GM23338 (cell line): ENCODE measurements at regions not wholly inside any gene's neighbourhood (a gene's known extent, or its start where the extent isn't known, plus 50 kb on each side); places are given as distances from the start of the nearest gene placed in this dataset.

Experiments
- EZH2 ChIP-seq: fragments of 200-600 bp; sonication (generic); IDR thresholded peaks from one replicate; pipeline ENCODE4 v1.8.0; 2017; ENCODE audit warnings: antibody characterized with exemption, mild to moderate bottlenecking, low read depth; ENCODE audit not compliant: unreplicated experiment
- EZH2phosphoT487 ChIP-seq: fragments of 200-600 bp; sonication (generic); IDR thresholded peaks from one replicate; pipeline ENCODE4 v1.8.1; 2018; ENCODE audit warnings: antibody characterized with exemption; ENCODE audit not compliant: unreplicated experiment
- NANOG ChIP-seq: IDR thresholded peaks from 2 replicates; pipeline ENCODE4 v1.6.1; 2016; ENCODE audit warnings: antibody characterized with exemption, borderline replicate concordance
- POLR2AphosphoS5 ChIP-seq: IDR thresholded peaks from 2 replicates; pipeline ENCODE4 v1.6.1; 2016; ENCODE audit warnings: antibody characterized with exemption, low read depth
- REST ChIP-seq: IDR thresholded peaks from one replicate; pipeline ENCODE4 v1.6.1; 2018; ENCODE audit warnings: antibody characterized with exemption; ENCODE audit not compliant: unreplicated experiment
- STAT1 ChIP-seq: IDR thresholded peaks from one replicate; pipeline ENCODE4 v1.6.1; 2016; ENCODE audit warnings: antibody characterized with exemption; ENCODE audit not compliant: unreplicated experiment
- TF ChIP-seq, protein P1 (sequence below), 2 experiments: fragments of 200-600 bp in 1 of 2; sonication (generic) in 1 of 2; conservative IDR thresholded peaks; 2 replicates each; pipeline versions ENCODE4 v1.5.1 to v1.6.1; 2016 to 2017; ENCODE audit warnings: antibody characterized with exemption in 2 of 2, low read depth in 2 of 2, mild to moderate bottlenecking in 2 of 2, moderate library complexity in 1 of 2
- TF ChIP-seq, protein P2 (sequence below): IDR thresholded peaks from 2 replicates; pipeline ENCODE4 v1.6.1; 2016; ENCODE audit warnings: antibody characterized with exemption

DNA sequence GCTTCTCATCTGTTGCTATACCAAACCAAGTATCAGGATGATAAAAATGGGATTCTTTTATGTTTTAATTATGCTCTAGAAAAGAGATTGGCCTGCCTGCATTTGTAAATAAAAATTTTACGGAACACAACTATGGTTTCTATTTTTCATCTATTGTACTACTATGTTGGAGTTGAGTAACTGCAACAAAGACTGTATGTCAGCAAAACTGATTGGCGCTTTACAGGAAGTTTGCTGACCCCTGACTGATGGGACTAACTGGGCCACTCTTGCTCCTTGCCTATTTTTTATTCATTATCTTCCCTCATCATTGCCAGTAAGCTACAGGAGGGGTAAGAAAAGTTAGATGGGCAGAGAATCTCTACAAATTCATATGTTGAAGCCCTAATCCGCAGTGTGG, 242.3 kb downstream of the FSIP2 start:
- TF ChIP-seq, protein P1, sequence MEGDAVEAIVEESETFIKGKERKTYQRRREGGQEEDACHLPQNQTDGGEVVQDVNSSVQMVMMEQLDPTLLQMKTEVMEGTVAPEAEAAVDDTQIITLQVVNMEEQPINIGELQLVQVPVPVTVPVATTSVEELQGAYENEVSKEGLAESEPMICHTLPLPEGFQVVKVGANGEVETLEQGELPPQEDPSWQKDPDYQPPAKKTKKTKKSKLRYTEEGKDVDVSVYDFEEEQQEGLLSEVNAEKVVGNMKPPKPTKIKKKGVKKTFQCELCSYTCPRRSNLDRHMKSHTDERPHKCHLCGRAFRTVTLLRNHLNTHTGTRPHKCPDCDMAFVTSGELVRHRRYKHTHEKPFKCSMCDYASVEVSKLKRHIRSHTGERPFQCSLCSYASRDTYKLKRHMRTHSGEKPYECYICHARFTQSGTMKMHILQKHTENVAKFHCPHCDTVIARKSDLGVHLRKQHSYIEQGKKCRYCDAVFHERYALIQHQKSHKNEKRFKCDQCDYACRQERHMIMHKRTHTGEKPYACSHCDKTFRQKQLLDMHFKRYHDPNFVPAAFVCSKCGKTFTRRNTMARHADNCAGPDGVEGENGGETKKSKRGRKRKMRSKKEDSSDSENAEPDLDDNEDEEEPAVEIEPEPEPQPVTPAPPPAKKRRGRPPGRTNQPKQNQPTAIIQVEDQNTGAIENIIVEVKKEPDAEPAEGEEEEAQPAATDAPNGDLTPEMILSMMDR (conservative IDR thresholded peaks at IDR 0.05; ENCODE audit: low read depth in 2 of 2), result no peak
- TF ChIP-seq POLR2AphosphoS5 (no peak), NANOG (no peak), STAT1 (no peak), EZH2 (no peak), REST (no peak), EZH2phosphoT487 (no peak)
- TF ChIP-seq, protein P2, sequence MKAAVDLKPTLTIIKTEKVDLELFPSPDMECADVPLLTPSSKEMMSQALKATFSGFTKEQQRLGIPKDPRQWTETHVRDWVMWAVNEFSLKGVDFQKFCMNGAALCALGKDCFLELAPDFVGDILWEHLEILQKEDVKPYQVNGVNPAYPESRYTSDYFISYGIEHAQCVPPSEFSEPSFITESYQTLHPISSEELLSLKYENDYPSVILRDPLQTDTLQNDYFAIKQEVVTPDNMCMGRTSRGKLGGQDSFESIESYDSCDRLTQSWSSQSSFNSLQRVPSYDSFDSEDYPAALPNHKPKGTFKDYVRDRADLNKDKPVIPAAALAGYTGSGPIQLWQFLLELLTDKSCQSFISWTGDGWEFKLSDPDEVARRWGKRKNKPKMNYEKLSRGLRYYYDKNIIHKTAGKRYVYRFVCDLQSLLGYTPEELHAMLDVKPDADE, result no peak
